Fibroblast of lung (primary cell): ENCODE measurements at regions not wholly inside any gene's neighbourhood (a gene's known extent, or its start where the extent isn't known, plus 50 kb on each side); places are given as distances from the start of the nearest gene placed in this dataset.

Source experiments
- DNase-seq, 2 donors: peaks; one replicate each; pipeline versions ENCODE4 v3.0.0 to v3.0.0-alpha.2; 2010; ENCODE audit warnings: low read depth in 2 of 2
- H2AFZ ChIP-seq: 2 replicates; pipeline ENCODE4 v1.5.1; 2012; ENCODE audit warnings: low read length, control low read depth, inconsistent platforms
- H3K27ac ChIP-seq: 2 replicates; pipeline ENCODE4 v1.5.1; 2011; ENCODE audit warnings: low read length, control low read depth; ENCODE audit not compliant: insufficient read depth
- H3K27me3 ChIP-seq: 2 replicates; pipeline ENCODE4 v1.5.1; 2011; ENCODE audit warnings: mild to moderate bottlenecking, low read length; ENCODE audit not compliant: control insufficient read depth, insufficient read depth
- H3K36me3 ChIP-seq: 2 replicates; pipeline ENCODE4 v1.5.1; 2011; ENCODE audit warnings: low read length; ENCODE audit not compliant: control insufficient read depth, insufficient read depth
- H3K4me1 ChIP-seq: 2 replicates; pipeline ENCODE4 v1.5.1; 2011; ENCODE audit warnings: low read length; ENCODE audit not compliant: control insufficient read depth, insufficient read depth; ENCODE audit errors: extremely low read depth
- H3K4me2 ChIP-seq: 2 replicates; pipeline ENCODE4 v1.5.1; 2011; ENCODE audit warnings: low read length, control low read depth; ENCODE audit not compliant: insufficient read depth; ENCODE audit errors: extremely low read depth
- H3K4me3 ChIP-seq, 4 experiments: fragments of 200-600 bp in 1 of 4; sonication (generic) in 1 of 4; replicated peaks in 1 of 4; 2 replicates each; pipeline ENCODE4 v1.5.1; 2011 to 2016; ENCODE audit warnings: low read length in 4 of 4, low read depth in 3 of 4, mild to moderate bottlenecking in 3 of 4, control low read depth in 2 of 4, inconsistent platforms in 1 of 4, mixed read lengths in 1 of 4; ENCODE audit not compliant: insufficient read depth in 1 of 4; ENCODE audit errors: control extremely low read depth in 1 of 4
- H3K79me2 ChIP-seq: 2 replicates; pipeline ENCODE4 v1.5.1; 2012; ENCODE audit warnings: mild to moderate bottlenecking, low read length, inconsistent platforms; ENCODE audit not compliant: control insufficient read depth, insufficient read depth
- H3K9ac ChIP-seq: 2 replicates; pipeline ENCODE4 v1.5.1; 2011; ENCODE audit warnings: mild to moderate bottlenecking, low read length, control low read depth; ENCODE audit not compliant: insufficient read depth
- H3K9me3 ChIP-seq: 2 replicates; pipeline ENCODE4 v1.5.1; 2012; ENCODE audit warnings: low read depth, low read length; ENCODE audit not compliant: control insufficient read depth, insufficient read depth
- H4K20me1 ChIP-seq: 2 replicates; pipeline ENCODE4 v1.5.1; 2011; ENCODE audit warnings: low read length; ENCODE audit not compliant: control insufficient read depth, insufficient read depth; ENCODE audit errors: extremely low read depth
- CTCF ChIP-seq, 2 donors: IDR thresholded peaks in 1 of 2; conservative IDR thresholded peaks in 1 of 2; 1 replicate in 1 of 2; 2 replicates in 1 of 2; pipeline ENCODE4 v1.5.1; 2011 to 2012; ENCODE audit warnings: low read length in 2 of 2, control low read depth in 1 of 2, inconsistent platforms in 1 of 2, low read depth in 1 of 2, mild to moderate bottlenecking in 1 of 2
- EZH2 ChIP-seq: IDR thresholded peaks from 2 replicates; pipeline ENCODE4 v1.5.1; 2012; ENCODE audit warnings: low read length, control low read depth, mild to moderate bottlenecking; ENCODE audit errors: missing control alignments

- no peak overlapping the region for H3K4me3 ChIP-seq
- H3K27me3 ChIP-seq, result no peaks in the 10 kb centered on the region
- no peaks in the 10 kb centered on the region for H3K9me3 ChIP-seq
- no peaks in the 10 kb centered on the region for H3K4me1 ChIP-seq
- DNase-seq, result no peak
- no peaks in the 10 kb centered on the region for H4K20me1 ChIP-seq
- TF ChIP-seq EZH2 (no peak), CTCF (conservative IDR thresholded peaks at IDR 0.05 in 1 of 2, IDR thresholded peaks at IDR 0.05 in 1 of 2; ENCODE audit: low read depth in 1 of 2, low read length in 2 of 2) (no peak)
- no peak overlapping the region for H3K9ac ChIP-seq
- no peaks in the 10 kb centered on the region for H3K79me2 ChIP-seq
- no peaks in the 10 kb centered on the region for H3K36me3 ChIP-seq
- no peak overlapping the region for H2AFZ ChIP-seq
- H3K27ac ChIP-seq, result no peak overlapping the region
- H3K4me2 ChIP-seq, result no peak overlapping the region
Observed at GRCh38 chr4:110907801-110908313, 285.0 kb upstream of the PITX2 start.

GRCh38 chr4:110914791-110915190, 291.9 kb upstream of the PITX2 start:
- no peak overlapping the region for H2AFZ ChIP-seq

DNA sequence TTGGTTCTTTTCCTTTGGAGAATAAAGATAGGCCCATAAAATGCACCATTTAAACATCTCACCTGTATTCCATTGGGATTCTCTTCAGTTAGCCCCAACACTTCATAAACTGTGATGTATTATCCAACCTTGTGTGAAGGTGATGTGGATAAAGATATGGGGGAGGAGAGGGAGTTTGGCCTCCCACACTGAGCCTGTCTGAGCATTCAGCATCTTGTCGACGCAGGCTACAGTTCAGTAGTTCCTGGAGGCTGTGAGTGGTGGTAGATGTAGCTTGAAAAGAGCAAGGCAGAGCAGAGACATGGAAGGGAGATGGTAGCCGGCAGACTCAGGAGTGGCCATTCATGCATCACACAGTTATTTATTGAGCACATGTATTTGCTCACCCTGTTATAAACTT, 292.4 kb upstream of the PITX2 start:
- Histone ChIP-seq H4K20me1 (no peaks in the 10 kb centered on the region), H3K27me3 (no peaks in the 10 kb centered on the region), H3K4me2 (no peak overlapping the region), H3K36me3 (no peaks in the 10 kb centered on the region), H3K79me2 (no peaks in the 10 kb centered on the region), H3K27ac (no peak overlapping the region), H3K9ac (no peak overlapping the region), H3K4me1 (no peaks in the 10 kb centered on the region), H2AFZ (no peak overlapping the region), H3K9me3 (no peaks in the 10 kb centered on the region), H3K4me3 (no peak overlapping the region)
- TF ChIP-seq EZH2, result no peak
- TF ChIP-seq CTCF (conservative IDR thresholded peaks at IDR 0.05 in 1 of 2, IDR thresholded peaks at IDR 0.05 in 1 of 2; ENCODE audit: low read depth in 1 of 2, low read length in 2 of 2), result no peak
- DNase-seq, result no peak

More at GRCh38 chr4:110914791-110915190, 291.9 kb upstream of the PITX2 start:
- no peak overlapping the region for H3K27ac ChIP-seq
- no peaks in the 10 kb centered on the region for H4K20me1 ChIP-seq
- H3K4me3 ChIP-seq, result no peak overlapping the region
- DNase-seq, result no peak
- H3K9ac ChIP-seq, result no peak overlapping the region
- H3K36me3 ChIP-seq, result no peaks in the 10 kb centered on the region
- H3K4me2 ChIP-seq, result no peak overlapping the region
- H3K79me2 ChIP-seq, result no peaks in the 10 kb centered on the region
- no peak for TF ChIP-seq CTCF (conservative IDR thresholded peaks at IDR 0.05 in 1 of 2, IDR thresholded peaks at IDR 0.05 in 1 of 2; ENCODE audit: low read depth in 1 of 2, low read length in 2 of 2)
- no peak for TF ChIP-seq EZH2
- no peaks in the 10 kb centered on the region for H3K4me1 ChIP-seq
- no peaks in the 10 kb centered on the region for H3K9me3 ChIP-seq
- H3K27me3 ChIP-seq, result no peaks in the 10 kb centered on the region
